ENCODE measurements at regions not wholly inside any gene's neighbourhood (a gene's known extent, or its start where the extent isn't known, plus 50 kb on each side); places are given as distances from the start of the nearest gene placed in this dataset.

- no peak for TF ChIP-seq POLR2A (IDR thresholded peaks at IDR 0.05)
- no peak for TF ChIP-seq CTCF (IDR thresholded peaks at IDR 0.05 in 4 of 5, conservative IDR thresholded peaks at IDR 0.05 in 1 of 5)
These were observed 676.6 kb upstream of the CCDC179 start for GRCh38 chr11:23536907-23537306.
